ENCODE measurements at regions not wholly inside any gene's neighbourhood (a gene's known extent, or its start where the extent isn't known, plus 50 kb on each side); places are given as distances from the start of the nearest gene placed in this dataset.

GRCh38 chr13:103156346-103156998 is 90.3 kb upstream of the SLC10A2 start:
- no peaks in the 10 kb centered on the region for H3K36me3 Mint-ChIP-seq
- ATAC-seq (no peak), DNase-seq (ENCODE audit: low spot score in 2 of 2) (no peak)
- H3K9me3 Mint-ChIP-seq, result no peaks in the 10 kb centered on the region
- H3K27ac Mint-ChIP-seq, result no peak overlapping the region

DNA sequence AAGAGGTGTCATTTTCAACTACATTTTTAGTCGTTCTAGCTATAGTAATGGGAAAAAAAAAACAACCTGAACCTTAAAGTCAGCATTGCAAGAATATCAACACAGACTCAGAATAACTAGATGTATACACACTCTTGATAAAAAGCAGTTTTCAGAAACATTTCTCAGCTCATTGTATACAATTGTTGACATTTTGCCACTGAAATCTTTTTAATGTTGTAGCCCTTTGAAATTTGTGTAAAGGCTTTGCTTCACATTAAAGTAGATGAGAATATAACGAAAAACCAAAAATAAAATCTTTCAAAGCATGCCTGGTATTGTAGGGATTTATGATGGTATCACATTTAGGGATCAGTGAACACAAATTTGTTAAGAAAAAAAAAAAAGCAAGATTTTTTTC is 87.2 kb upstream of the SLC10A2 start:
- Mint-ChIP-seq H3K9me3 (no peaks in the 10 kb centered on the region), H3K36me3 (no peaks in the 10 kb centered on the region), H3K27ac (no peak overlapping the region)
- ATAC-seq (no peak), DNase-seq (ENCODE audit: low spot score in 2 of 2) (no peak)

DNA sequence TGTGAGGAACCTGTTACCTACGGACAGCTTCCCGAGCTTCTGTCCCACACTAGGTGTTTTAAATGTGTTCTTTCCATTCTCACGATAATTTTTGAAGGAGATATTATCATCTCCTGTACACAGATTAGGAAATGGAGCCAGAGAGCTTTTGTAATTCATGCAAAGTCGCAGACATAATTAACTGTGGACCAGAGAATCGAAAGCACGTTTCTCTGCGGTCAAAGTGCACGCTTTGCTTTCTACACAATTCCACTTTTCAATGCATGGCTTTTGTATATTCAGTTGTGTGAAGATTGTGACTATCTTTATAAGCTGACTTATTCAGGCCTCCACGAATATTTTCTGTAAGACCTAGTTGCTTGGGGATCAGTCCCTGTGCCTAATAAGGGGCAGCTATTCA is 81.7 kb upstream of the SLC10A2 start:
- Mint-ChIP-seq H3K27ac (no peak overlapping the region), H3K36me3 (no peaks in the 10 kb centered on the region), H3K9me3 (peaks cover 0 to 3% of the 10 kb centered on the region in 2 donors)
- DNase-seq (ENCODE audit: low spot score in 2 of 2), result no peak
- no peak for ATAC-seq

DNA sequence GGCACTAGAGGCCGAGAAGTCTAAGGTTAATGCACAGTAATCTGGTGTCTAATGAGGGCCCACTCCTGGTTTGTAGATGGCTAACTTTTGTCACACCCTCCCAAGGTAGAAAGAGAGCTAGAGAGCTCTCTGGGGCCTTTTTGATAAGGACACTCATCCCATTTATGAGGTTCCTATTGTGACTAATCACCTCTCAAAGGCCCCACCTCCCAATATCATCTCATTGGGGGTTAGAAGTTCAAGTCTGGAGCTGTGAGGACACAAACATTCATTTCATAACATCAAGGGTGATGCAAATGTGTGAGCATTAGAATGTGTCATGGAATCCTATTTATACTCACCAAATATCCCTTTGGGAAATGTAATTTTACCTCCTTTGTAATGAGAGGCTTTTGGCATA is 79.2 kb upstream of the SLC10A2 start:
- H3K27ac Mint-ChIP-seq, result no peak overlapping the region
- no peak for ATAC-seq
- peaks cover 0 to 3% of the 10 kb centered on the region in 2 donors for H3K9me3 Mint-ChIP-seq
- no peak for DNase-seq (ENCODE audit: low spot score in 2 of 2)
- no peaks in the 10 kb centered on the region for H3K36me3 Mint-ChIP-seq

GRCh38 chr13:103143432-103143831 is 77.2 kb upstream of the SLC10A2 start:
- H3K9me3 Mint-ChIP-seq, result peaks cover 0 to 9% of the 10 kb centered on the region in 2 donors
- DNase-seq (ENCODE audit: low spot score in 2 of 2) (no peak), ATAC-seq (no peak)
- no peaks in the 10 kb centered on the region for H3K36me3 Mint-ChIP-seq
- no peak overlapping the region for H3K27ac Mint-ChIP-seq

DNA sequence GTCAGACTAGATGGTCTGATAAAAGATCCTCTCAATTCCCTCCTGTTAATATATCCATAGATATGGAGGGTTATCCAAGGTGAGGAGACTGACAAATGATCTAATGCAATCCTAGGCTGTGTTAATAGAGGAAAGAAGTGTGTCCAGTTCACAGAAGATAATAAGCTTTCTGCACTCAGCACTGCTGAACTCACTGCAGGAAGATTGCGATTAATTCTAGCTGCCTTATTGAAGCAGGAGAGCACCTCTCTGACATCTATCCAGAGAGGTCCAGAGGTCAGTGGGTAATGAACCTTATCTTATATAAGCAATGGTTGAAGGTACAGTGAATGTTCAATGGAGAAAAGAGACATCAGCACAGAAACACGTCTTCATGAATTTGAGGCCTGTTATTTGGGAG is 75.9 kb upstream of the SLC10A2 start:
- H3K27ac Mint-ChIP-seq, result no peak overlapping the region
- DNase-seq (ENCODE audit: low spot score in 2 of 2) (no peak), ATAC-seq (no peak)
- H3K36me3 Mint-ChIP-seq, result no peaks in the 10 kb centered on the region
- H3K9me3 Mint-ChIP-seq, result peaks cover 0 to 11% of the 10 kb centered on the region in 2 donors

DNA sequence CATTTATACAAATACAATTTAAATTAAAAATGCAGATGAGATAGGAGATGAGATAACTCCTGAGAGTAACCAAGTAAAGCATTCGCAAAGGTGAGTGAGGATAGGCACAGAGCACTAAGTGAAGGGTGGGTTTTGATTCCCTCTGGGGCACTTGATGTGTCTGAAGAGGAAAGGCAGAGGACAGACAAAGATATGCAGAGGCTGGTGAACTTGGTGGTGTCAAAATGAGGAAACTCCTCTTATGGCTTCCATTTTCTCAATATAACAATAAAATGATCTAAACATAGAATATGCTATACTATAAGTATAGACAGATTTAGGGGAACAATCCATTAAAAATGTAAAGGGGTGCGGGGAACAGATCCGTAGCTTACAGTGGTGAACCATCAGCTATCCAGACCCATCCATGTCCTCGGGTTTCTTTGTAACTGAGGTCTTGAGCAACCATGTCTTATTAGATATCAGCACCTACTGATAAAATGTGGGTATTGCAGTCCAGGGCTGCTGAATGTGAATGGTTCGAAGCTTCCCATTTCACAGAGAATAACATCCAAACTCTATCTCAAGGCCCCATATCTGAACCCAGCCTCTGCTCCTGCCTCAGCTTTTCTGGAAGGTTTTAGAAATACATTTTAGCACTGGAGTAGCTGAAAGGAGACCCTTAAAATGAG is 73.9 kb upstream of the SLC10A2 start:
- H3K36me3 Mint-ChIP-seq, result no peaks in the 10 kb centered on the region
- H3K9me3 Mint-ChIP-seq, result peaks cover 0 to 8% of the 10 kb centered on the region in 2 donors
- no peak overlapping the region for H3K27ac Mint-ChIP-seq
- no peak for DNase-seq (ENCODE audit: low spot score in 2 of 2)
- ATAC-seq, result peak in 1 of 2 donors; percentile 38

DNA sequence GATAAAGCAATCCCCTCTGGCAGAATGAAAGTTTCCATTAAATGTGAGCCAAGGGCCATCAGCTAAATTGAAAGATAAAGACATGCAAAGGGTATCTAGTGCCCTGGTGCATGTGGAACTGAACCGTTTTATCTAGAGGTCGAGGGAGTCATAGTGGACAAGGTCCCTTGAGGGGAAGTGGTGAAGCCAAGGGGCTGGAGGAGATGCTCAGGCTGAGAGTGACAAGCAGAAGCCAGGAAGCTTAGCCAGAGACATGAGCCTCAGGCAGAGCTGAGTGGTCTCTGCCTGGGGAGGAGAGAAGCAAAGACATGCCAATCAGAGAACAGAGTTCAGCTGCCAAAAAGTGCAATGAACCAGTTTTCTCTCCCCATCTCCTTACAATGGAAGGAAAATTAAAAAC is 68.1 kb upstream of the SLC10A2 start:
- Mint-ChIP-seq H3K27ac (no peak overlapping the region), H3K9me3 (peaks cover 0 to 12% of the 10 kb centered on the region in 2 donors), H3K36me3 (no peaks in the 10 kb centered on the region)
- ATAC-seq (no peak), DNase-seq (ENCODE audit: low spot score in 2 of 2) (no peak)

DNA sequence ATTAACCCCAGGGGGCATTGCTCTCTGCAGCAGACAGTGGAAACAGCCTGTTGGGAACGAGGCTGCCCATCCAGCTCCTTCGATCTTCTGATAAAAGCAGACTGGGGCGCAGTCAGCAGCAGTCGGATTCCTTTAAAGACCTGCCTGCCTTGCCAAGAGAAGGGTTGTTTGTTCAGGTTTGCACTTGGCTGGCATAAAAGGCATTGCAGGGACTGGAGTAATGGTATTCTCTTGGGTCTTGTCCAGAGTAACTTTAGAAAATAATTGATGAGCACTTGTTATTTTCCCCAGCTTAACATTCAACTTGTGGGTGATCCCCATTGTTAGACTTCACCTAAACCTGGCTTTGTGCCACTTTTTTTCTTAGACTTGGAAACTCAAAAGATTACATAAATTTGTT is 67.3 kb upstream of the SLC10A2 start:
- DNase-seq (ENCODE audit: low spot score in 2 of 2) (no peak), ATAC-seq (no peak)
- no peaks in the 10 kb centered on the region for H3K36me3 Mint-ChIP-seq
- no peak overlapping the region for H3K27ac Mint-ChIP-seq
- H3K9me3 Mint-ChIP-seq, result peaks cover 0 to 7% of the 10 kb centered on the region in 2 donors

- Mint-ChIP-seq H3K27ac (no peak overlapping the region), H3K9me3 (peaks cover 0 to 4% of the 10 kb centered on the region in 2 donors)
- no peak for ATAC-seq
These were observed 64.5 kb upstream of the SLC10A2 start for GRCh38 chr13:103130681-103131210.

GRCh38 chr13:103130146-103130545 is 63.9 kb upstream of the SLC10A2 start:
- H3K9me3 Mint-ChIP-seq, result peaks cover 0 to 4% of the 10 kb centered on the region in 2 donors
- ATAC-seq, result no peak

More at GRCh38 chr13:103130681-103131210, 64.5 kb upstream of the SLC10A2 start:
- no peaks in the 10 kb centered on the region for H3K36me3 Mint-ChIP-seq
- no peak for DNase-seq (ENCODE audit: low spot score in 2 of 2)

More at GRCh38 chr13:103130146-103130545, 63.9 kb upstream of the SLC10A2 start:
- no peak for DNase-seq (ENCODE audit: low spot score in 2 of 2)
- Mint-ChIP-seq H3K27ac (no peak overlapping the region), H3K36me3 (no peaks in the 10 kb centered on the region)

Data from activated naive CD4-positive, alpha-beta T cell treated with anti-CD3 and anti-CD28 coated beads, Interleukin-2, amount 50 U/mL, for 72 hours (primary cell).